Natural killer cell (primary cell): ENCODE measurements at regions not wholly inside any gene's neighbourhood (a gene's known extent, or its start where the extent isn't known, plus 50 kb on each side); places are given as distances from the start of the nearest gene placed in this dataset.

ENCODE experiments used
- ATAC-seq, 3 donors: fragments of 150-1000 bp in 2 of 3; fragments of 200-7000 bp in 1 of 3; cut with Tn5 transposase; 1 replicate in 1 of 3; 2 replicates in 2 of 3; pipeline ENCODE4 v1.10.0; 2021; ENCODE audit warnings: mild to moderate bottlenecking in 2 of 3, moderate library complexity in 2 of 3
- DNase-seq, 2 donors: peaks; one replicate each; pipeline versions ENCODE4 v3.0.0 to v3.0.0-alpha.2; 2013 to 2021; ENCODE audit warnings: mixed read lengths in 1 of 2
- H3K27ac ChIP-seq: one replicate; pipeline ENCODE4 v1.5.1; 2013; ENCODE audit warnings: mild to moderate bottlenecking, low read length
- H3K27me3 ChIP-seq: one replicate; pipeline ENCODE4 v1.6.1; 2013; ENCODE audit warnings: low read length; ENCODE audit not compliant: control insufficient read depth, insufficient read depth
- H3K36me3 ChIP-seq: one replicate; pipeline ENCODE4 v1.6.1; 2013; ENCODE audit warnings: low read length; ENCODE audit not compliant: control insufficient read depth, insufficient read depth
- H3K4me1 ChIP-seq: one replicate; pipeline ENCODE4 v1.6.1; 2013; ENCODE audit warnings: low read length; ENCODE audit not compliant: control insufficient read depth, insufficient read depth
- H3K4me3 ChIP-seq: one replicate; pipeline ENCODE4 v1.5.1; 2013; ENCODE audit warnings: low read length
- H3K9me3 ChIP-seq: one replicate; pipeline ENCODE4 v1.6.1; 2013; ENCODE audit warnings: low read length; ENCODE audit not compliant: control insufficient read depth, insufficient read depth
- H3K27ac Mint-ChIP-seq, 2 donors: one replicate each; pipeline ENCODE4 v1.8.0; 2022; ENCODE audit warnings: mild to moderate bottlenecking in 2 of 2, mixed read lengths in 2 of 2, moderate library complexity in 1 of 2
- H3K27me3 Mint-ChIP-seq, 2 donors: one replicate each; pipeline ENCODE4 v1.8.0; 2022; ENCODE audit warnings: low read depth in 2 of 2, mixed read lengths in 2 of 2
- H3K36me3 Mint-ChIP-seq: one replicate; pipeline ENCODE4 v1.8.0; 2022; ENCODE audit warnings: mixed read lengths
- H3K4me1 Mint-ChIP-seq, 2 donors: one replicate each; pipeline ENCODE4 v1.8.0; 2022; ENCODE audit warnings: mixed read lengths in 2 of 2
- H3K4me3 Mint-ChIP-seq: one replicate; pipeline ENCODE4 v1.8.0; 2022; ENCODE audit warnings: mild to moderate bottlenecking, moderate library complexity, mixed read lengths
- H3K9me3 Mint-ChIP-seq, 2 donors: one replicate each; pipeline ENCODE4 v1.8.0; 2022; ENCODE audit warnings: mixed read lengths in 2 of 2
- WGBS: methylation state at CpG from one replicate; pipeline ENCODE4 v1.1.7; 2013; ENCODE audit warnings: missing lambda C conversion rate; ENCODE audit not compliant: insufficient coverage; 5-methylcytosine and 5-hydroxymethylcytosine counted together
- intact Hi-C: fragments of 100-400 bp; cut with micrococcal nuclease; formaldehyde crosslinking; loops from one replicate; pipeline ENCODE4 v1.14.2; 2022
- TF ChIP-seq, protein P1 (sequence below): fragments of 200-600 bp; IDR thresholded peaks from one replicate; pipeline ENCODE4 v1.8.0; 2022; ENCODE audit warnings: antibody characterized with exemption

DNA sequence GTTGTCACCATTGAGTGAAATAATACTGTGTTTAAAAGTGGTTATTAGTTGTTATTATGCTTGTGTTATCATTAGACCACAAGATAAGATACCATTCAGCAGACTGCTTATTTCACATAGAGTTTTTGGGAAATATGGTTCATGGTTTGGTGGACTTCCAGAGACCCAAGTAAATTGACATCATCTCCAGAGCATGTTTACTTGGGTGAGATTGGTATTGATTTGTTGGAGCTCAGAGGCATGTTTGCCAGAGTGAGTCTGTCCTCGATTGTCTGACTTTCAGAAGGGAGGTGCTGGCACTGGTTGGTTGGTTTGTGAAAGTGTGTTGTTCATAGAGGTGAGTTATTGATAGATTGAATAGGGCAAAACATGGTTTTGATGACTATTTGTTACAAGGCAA lies 291.4 kb downstream of the TGFB2 start:
- ATAC-seq, result no peak
- H3K27ac ChIP-seq, result no peak overlapping the region
- Mint-ChIP-seq H3K9me3 (peaks cover 16% of the 10 kb centered on the region in 2 donors), H3K27me3 (no peaks in the 10 kb centered on the region), H3K27ac (no peak overlapping the region), H3K36me3 (peaks cover 2% of the 10 kb centered on the region), H3K4me1 (no peaks in the 10 kb centered on the region), H3K4me3 (no peak overlapping the region)
- 82% methylated on average over 1 of the region's 1 CpG for WGBS
- H3K9me3 ChIP-seq, result peaks cover 6% of the 10 kb centered on the region
- TF ChIP-seq, protein P1, sequence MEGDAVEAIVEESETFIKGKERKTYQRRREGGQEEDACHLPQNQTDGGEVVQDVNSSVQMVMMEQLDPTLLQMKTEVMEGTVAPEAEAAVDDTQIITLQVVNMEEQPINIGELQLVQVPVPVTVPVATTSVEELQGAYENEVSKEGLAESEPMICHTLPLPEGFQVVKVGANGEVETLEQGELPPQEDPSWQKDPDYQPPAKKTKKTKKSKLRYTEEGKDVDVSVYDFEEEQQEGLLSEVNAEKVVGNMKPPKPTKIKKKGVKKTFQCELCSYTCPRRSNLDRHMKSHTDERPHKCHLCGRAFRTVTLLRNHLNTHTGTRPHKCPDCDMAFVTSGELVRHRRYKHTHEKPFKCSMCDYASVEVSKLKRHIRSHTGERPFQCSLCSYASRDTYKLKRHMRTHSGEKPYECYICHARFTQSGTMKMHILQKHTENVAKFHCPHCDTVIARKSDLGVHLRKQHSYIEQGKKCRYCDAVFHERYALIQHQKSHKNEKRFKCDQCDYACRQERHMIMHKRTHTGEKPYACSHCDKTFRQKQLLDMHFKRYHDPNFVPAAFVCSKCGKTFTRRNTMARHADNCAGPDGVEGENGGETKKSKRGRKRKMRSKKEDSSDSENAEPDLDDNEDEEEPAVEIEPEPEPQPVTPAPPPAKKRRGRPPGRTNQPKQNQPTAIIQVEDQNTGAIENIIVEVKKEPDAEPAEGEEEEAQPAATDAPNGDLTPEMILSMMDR, result no peak
- no peak overlapping the region for H3K4me3 ChIP-seq
- no peaks in the 10 kb centered on the region for H3K4me1 ChIP-seq
- H3K27me3 ChIP-seq, result no peaks in the 10 kb centered on the region
- no peak for DNase-seq
- no peaks in the 10 kb centered on the region for H3K36me3 ChIP-seq
- intact Hi-C loops, result no loop called here

DNA sequence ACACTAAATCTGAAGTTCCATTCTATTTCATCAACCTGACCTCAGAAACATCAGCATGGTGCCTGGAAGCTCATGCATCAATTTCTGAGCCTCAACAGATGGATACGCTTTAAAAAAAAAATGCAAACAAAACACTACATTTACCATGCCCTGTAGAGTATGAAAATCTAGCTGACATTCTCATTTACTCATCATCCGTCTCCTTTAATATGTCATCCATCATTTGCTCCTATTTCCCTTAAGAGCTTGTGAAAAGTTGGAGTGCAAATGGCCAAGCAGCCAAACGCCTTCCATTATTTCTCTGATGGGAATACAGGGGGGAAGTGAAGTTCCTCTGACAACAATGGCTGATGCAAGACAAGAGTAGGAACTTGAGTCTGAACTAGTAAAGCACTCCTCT lies 295.0 kb downstream of the TGFB2 start:
- H3K27me3 Mint-ChIP-seq, result no peaks in the 10 kb centered on the region
- ATAC-seq, result no peak
- Histone ChIP-seq H3K27ac (no peak overlapping the region), H3K27me3 (no peaks in the 10 kb centered on the region), H3K4me1 (no peaks in the 10 kb centered on the region), H3K4me3 (no peak overlapping the region), H3K36me3 (no peaks in the 10 kb centered on the region), H3K9me3 (peaks cover 7% of the 10 kb centered on the region)
- no peaks in the 10 kb centered on the region for H3K4me1 Mint-ChIP-seq
- H3K4me3 Mint-ChIP-seq, result no peak overlapping the region
- peaks cover 8 to 9% of the 10 kb centered on the region in 2 donors for H3K9me3 Mint-ChIP-seq
- H3K27ac Mint-ChIP-seq, result no peak overlapping the region
- WGBS, result 76% methylated on average over 2 of the region's 3 CpGs
- intact Hi-C loops, result no loop called here
- H3K36me3 Mint-ChIP-seq, result no peaks in the 10 kb centered on the region
- TF ChIP-seq, protein P1, result no peak
- DNase-seq, result no peak

DNA sequence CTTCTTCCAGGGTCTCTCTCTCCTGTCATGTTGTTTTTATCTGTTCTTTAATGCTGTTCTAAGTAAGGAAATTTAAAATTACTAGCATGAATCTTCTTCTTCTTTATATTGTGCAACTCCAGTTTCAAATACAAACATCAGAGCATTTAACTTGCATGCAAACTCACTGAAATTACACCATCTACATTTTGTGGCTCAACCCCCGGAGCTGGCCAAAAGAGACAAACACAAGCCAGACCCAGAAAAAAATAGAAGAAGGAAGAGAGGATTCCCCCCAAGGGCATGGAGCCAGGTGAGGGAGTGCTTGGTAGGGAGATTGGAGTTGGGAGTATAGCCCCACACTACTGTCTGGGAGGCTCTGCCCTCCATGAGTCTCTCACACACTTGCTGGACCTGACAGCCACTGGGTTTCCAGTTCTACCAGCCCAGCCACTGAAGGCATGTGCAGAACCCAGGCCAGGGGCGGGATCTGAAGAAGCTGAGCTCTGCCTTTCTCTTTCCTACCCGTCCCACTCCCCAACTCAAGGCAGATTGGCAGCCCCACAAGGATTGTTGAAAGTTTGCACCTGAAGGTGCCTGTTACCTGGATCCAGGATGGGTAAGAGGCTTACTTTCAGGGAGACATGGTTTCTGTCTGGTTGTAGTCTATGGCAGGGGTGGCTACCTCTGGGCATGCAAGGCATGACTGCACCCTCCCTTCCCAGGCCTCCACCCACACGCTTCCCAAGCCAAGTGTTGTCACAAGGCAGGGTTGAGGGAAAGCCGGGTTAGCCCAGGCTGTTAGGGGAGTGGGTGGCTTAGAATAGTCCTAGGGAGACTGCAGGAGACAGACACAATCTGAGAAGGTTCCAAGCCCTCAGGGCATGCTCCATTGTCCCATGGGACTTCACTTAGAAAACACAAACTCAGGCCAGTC lies 297.2 kb downstream of the TGFB2 start:
- DNase-seq (no peak), ATAC-seq (no peak)
- Histone ChIP-seq H3K27me3 (no peaks in the 10 kb centered on the region), H3K4me3 (no peak overlapping the region), H3K27ac (no peak overlapping the region), H3K9me3 (peaks cover 7% of the 10 kb centered on the region), H3K36me3 (no peaks in the 10 kb centered on the region), H3K4me1 (no peaks in the 10 kb centered on the region)
- Mint-ChIP-seq H3K4me3 (no peak overlapping the region), H3K9me3 (peaks cover 7 to 10% of the 10 kb centered on the region in 2 donors), H3K36me3 (no peaks in the 10 kb centered on the region), H3K27me3 (no peaks in the 10 kb centered on the region), H3K4me1 (no peaks in the 10 kb centered on the region), H3K27ac (no peak overlapping the region)
- TF ChIP-seq, protein P1, result no peak
- intact Hi-C loops, result no loop called here
- WGBS, result 84% methylated on average over 5 of the region's 5 CpGs
